ENCODE measurements at regions not wholly inside any gene's neighbourhood (a gene's known extent, or its start where the extent isn't known, plus 50 kb on each side); places are given as distances from the start of the nearest gene placed in this dataset.

DNA sequence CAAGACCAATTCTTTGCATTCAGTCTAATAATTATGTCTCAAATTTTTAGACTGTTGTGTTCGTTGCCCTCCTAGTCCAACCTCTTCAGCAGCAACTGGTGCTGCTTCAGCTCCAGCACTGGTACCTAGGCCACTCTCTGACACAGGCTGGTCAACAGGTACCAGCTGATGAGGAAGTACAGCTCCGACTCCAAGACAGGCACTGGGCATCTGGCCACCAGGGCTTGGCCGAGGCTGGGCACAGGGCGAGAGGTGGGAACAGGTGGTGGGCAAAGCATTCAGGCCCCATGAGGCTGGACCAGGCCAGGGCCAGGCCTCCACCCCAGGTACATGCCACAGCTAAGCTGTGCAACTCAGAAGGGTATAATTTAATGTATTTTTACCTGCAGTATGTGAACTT is 151.5 kb upstream of the AGR3 start:
- no peak for TF ChIP-seq POLR2AphosphoS5 (IDR thresholded peaks at IDR 0.05)
- TF ChIP-seq CTCF (IDR thresholded peaks at IDR 0.05): no peak

All from sigmoid colon (tissue), 4 donors.